MCF 10A (cell line): ENCODE measurements at regions not wholly inside any gene's neighbourhood (a gene's known extent, or its start where the extent isn't known, plus 50 kb on each side); places are given as distances from the start of the nearest gene placed in this dataset.

Experiments
- BruUV-seq: library from RNA; stranded (reverse); fragments of 400-500 nt; replicated peaks from 2 replicates; lab custom pipeline; 2021; lab: Mats Ljungman, UMichigan
- CTCF ChIA-PET: fragments of 300-600 bp; sonication (Branson Sonifier 250); formaldehyde crosslinking; extraction: SDS; loops from one replicate; lab custom pipeline; 2021; ENCODE audit warnings: antibody characterized with exemption, inconsistent platforms; lab: Yijun Ruan, JAX
- POLR2A ChIA-PET: fragments of 300-600, 350-650 bp; sonication (Branson Sonifier 250); formaldehyde crosslinking; extraction: SDS; loops from one replicate; lab custom pipeline; 2020; ENCODE audit warnings: antibody characterized with exemption, inconsistent platforms; lab: Yijun Ruan, JAX
- DNase-seq: peaks from one replicate; pipeline ENCODE4 v3.0.0-alpha.2; 2018; ENCODE audit not compliant: unreplicated experiment
- H3K27ac Mint-ChIP-seq: one replicate; pipeline ENCODE4 v1.8.0; 2022; ENCODE audit warnings: mild to moderate bottlenecking, low read depth, mixed read lengths; ENCODE audit not compliant: unreplicated experiment
- H3K27me3 Mint-ChIP-seq: one replicate; pipeline ENCODE4 v1.8.0; 2022; ENCODE audit warnings: mixed read lengths; ENCODE audit not compliant: insufficient read depth, unreplicated experiment
- H3K36me3 Mint-ChIP-seq: one replicate; pipeline ENCODE4 v1.8.0; 2022; ENCODE audit warnings: mild to moderate bottlenecking, moderate library complexity, mixed read lengths; ENCODE audit not compliant: insufficient read depth, unreplicated experiment
- H3K4me1 Mint-ChIP-seq: one replicate; pipeline ENCODE4 v1.8.0; 2022; ENCODE audit warnings: mixed read lengths; ENCODE audit not compliant: insufficient read depth, unreplicated experiment
- H3K4me3 Mint-ChIP-seq: one replicate; pipeline ENCODE4 v1.8.0; 2022; ENCODE audit warnings: mild to moderate bottlenecking, moderate library complexity, mixed read lengths; ENCODE audit not compliant: unreplicated experiment
- H3K9me3 Mint-ChIP-seq: one replicate; pipeline ENCODE4 v1.8.0; 2022; ENCODE audit warnings: mixed read lengths; ENCODE audit not compliant: unreplicated experiment
- intact Hi-C: fragments of 100-400 bp; cut with micrococcal nuclease; formaldehyde crosslinking; loops from 2 replicates; pipeline ENCODE4 v1.14.1; 2022
- TF ChIP-seq, protein P1 (sequence below): fragments of 200-600 bp; IDR thresholded peaks from one replicate; pipeline ENCODE4 v1.8.0; 2022; ENCODE audit warnings: antibody characterized with exemption, mild to moderate bottlenecking; ENCODE audit not compliant: unreplicated experiment

GRCh38 chr5:52727576-52727975, 60.1 kb upstream of the ITGA1 start:
- intact Hi-C loops, result no loop called here
- DNase-seq, result peak; percentile 79
- TF ChIP-seq, protein P1, sequence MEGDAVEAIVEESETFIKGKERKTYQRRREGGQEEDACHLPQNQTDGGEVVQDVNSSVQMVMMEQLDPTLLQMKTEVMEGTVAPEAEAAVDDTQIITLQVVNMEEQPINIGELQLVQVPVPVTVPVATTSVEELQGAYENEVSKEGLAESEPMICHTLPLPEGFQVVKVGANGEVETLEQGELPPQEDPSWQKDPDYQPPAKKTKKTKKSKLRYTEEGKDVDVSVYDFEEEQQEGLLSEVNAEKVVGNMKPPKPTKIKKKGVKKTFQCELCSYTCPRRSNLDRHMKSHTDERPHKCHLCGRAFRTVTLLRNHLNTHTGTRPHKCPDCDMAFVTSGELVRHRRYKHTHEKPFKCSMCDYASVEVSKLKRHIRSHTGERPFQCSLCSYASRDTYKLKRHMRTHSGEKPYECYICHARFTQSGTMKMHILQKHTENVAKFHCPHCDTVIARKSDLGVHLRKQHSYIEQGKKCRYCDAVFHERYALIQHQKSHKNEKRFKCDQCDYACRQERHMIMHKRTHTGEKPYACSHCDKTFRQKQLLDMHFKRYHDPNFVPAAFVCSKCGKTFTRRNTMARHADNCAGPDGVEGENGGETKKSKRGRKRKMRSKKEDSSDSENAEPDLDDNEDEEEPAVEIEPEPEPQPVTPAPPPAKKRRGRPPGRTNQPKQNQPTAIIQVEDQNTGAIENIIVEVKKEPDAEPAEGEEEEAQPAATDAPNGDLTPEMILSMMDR, result no peak
- H3K9me3 Mint-ChIP-seq, result no peaks in the 10 kb centered on the region
- H3K4me1 Mint-ChIP-seq, result peaks cover 11% of the 10 kb centered on the region
- peak overlapping the region; percentile 35 for H3K4me3 Mint-ChIP-seq
- H3K27me3 Mint-ChIP-seq, result no peaks in the 10 kb centered on the region
- no peaks in the 10 kb centered on the region for H3K36me3 Mint-ChIP-seq
- ChIA-PET CTCF (interaction anchor here (0.6 to 1.2 kb wide), 2 partner anchors 27 to 28 kb away, joined by 3 to 4 read pairs; no protein-coding TSS in a partner anchor), POLR2A (interaction anchor here (0.8 kb wide), 1 partner anchor 9 kb away, joined by 3 read pairs; no protein-coding TSS in a partner anchor)
- H3K27ac Mint-ChIP-seq, result peak overlapping the region; percentile 11
- no TSS peak for BruUV-seq

GRCh38 chr5:52728224-52728623, 59.5 kb upstream of the ITGA1 start:
- Mint-ChIP-seq H3K4me1 (peaks cover 11% of the 10 kb centered on the region), H3K27me3 (no peaks in the 10 kb centered on the region), H3K36me3 (no peaks in the 10 kb centered on the region), H3K27ac (no peak overlapping the region), H3K9me3 (no peaks in the 10 kb centered on the region), H3K4me3 (no peak overlapping the region)
- POLR2A ChIA-PET, result interaction anchor here (0.8 kb wide), 1 partner anchor 10 kb away, joined by 3 read pairs; no protein-coding TSS in a partner anchor
- no peak for DNase-seq
- intact Hi-C loops, result no loop called here
- TF ChIP-seq, protein P1, result no peak
- BruUV-seq, result no TSS peak
- CTCF ChIA-PET, result interaction anchor here (0.6 to 1.3 kb wide), 3 partner anchors 17 to 61 kb away, joined by 3 read pairs; no protein-coding TSS in a partner anchor

GRCh38 chr5:52728686-52729085, 59.0 kb upstream of the ITGA1 start:
- ChIA-PET CTCF (interaction anchor here (0.5 to 1.3 kb wide), 4 partner anchors 12 to 146 kb away, joined by 3 read pairs; no protein-coding TSS in a partner anchor), POLR2A (no interaction called here)
- Mint-ChIP-seq H3K27me3 (no peaks in the 10 kb centered on the region), H3K36me3 (no peaks in the 10 kb centered on the region), H3K9me3 (no peaks in the 10 kb centered on the region), H3K4me3 (no peak overlapping the region), H3K4me1 (peaks cover 11% of the 10 kb centered on the region), H3K27ac (no peak overlapping the region)
- BruUV-seq, result no TSS peak
- DNase-seq, result no peak
- intact Hi-C loops, result no loop called here
- TF ChIP-seq, protein P1, result no peak

DNA sequence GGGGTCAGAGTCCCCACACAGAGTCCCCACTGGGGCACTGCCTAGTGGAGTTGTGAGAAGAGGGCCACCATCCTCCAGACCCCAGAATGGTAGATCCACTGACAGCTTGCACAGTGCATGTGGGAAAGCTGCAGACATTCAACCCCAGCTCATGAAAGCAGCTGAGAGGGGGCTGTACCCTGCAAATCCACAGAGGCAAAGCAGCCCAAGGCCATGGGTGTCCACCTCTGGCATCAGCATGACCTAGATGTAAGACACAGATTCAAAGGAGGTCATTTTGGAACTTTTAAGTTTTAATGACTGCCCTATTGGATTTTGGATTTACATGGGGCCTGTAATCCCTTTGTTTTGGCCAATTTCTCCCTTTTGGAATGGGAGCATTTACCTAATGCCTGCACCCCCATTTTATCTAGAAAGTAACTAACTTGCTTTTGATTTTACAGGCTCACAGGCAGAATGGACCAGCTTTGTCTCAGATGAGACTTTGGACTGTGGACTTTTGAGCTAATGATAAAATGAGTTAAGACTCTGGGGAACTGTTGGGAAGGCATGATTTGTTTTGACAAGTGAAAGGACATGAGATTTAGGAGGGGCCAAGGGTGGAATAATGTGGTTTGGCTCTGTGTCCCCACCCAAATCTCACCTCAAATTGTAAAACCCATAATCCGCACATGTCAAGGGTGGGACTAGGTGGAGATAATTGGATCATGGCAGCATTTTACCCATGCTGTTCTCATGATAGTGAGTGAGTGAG, 56.3 kb upstream of the ITGA1 start:
- Mint-ChIP-seq H3K36me3 (no peaks in the 10 kb centered on the region), H3K27me3 (no peaks in the 10 kb centered on the region), H3K4me3 (no peak overlapping the region), H3K9me3 (no peaks in the 10 kb centered on the region), H3K27ac (no peak overlapping the region), H3K4me1 (peaks cover 11% of the 10 kb centered on the region)
- CTCF ChIA-PET, result interaction anchor here (0.6 kb wide), 1 partner anchor 14 kb away, joined by 3 read pairs; no protein-coding TSS in a partner anchor
- POLR2A ChIA-PET, result no interaction called here
- intact Hi-C loops, result no loop called here
- BruUV-seq, result no TSS peak
- TF ChIP-seq, protein P1, result no peak
- DNase-seq, result no peak
